ENCODE measurements at regions not wholly inside any gene's neighbourhood (a gene's known extent, or its start where the extent isn't known, plus 50 kb on each side); places are given as distances from the start of the nearest gene placed in this dataset.
A peak's percentile ranks its signal among the peaks of the same experiment; 100 is the strongest.

- DNase-seq (ENCODE audit: low read depth, low spot score) = no peak
- no peak overlapping the region for H3K4me3 ChIP-seq (ENCODE audit: low read length)
- no peaks in the 10 kb centered on the region for H3K36me3 ChIP-seq (ENCODE audit: control insufficient read depth, insufficient read depth, low read length)
- no peaks in the 10 kb centered on the region for H3K27me3 ChIP-seq (ENCODE audit: control insufficient read depth, insufficient read depth, low read length)
- H3K4me1 ChIP-seq (ENCODE audit: control insufficient read depth, insufficient read depth, low read length) = no peaks in the 10 kb centered on the region
- no peak overlapping the region for H3K27ac ChIP-seq (ENCODE audit: low read length)
- H3K9me3 ChIP-seq (ENCODE audit: control insufficient read depth, insufficient read depth, low read length) = no peaks in the 10 kb centered on the region
- WGBS (ENCODE audit: insufficient coverage, insufficient read length) = no CpG with 5 or more reads among the region's 2 CpGs
These were observed 415.2 kb downstream of the VRK1 start for GRCh38 chr14:97212399-97212798.

GRCh38 chr14:97213720-97214119 lies 416.5 kb downstream of the VRK1 start:
- H3K4me1 ChIP-seq (ENCODE audit: control insufficient read depth, insufficient read depth, low read length) = peaks cover 1% of the 10 kb centered on the region; the same call in 1 of the 2 replicates
- H3K27me3 ChIP-seq (ENCODE audit: control insufficient read depth, insufficient read depth, low read length) = no peaks in the 10 kb centered on the region
- no peaks in the 10 kb centered on the region for H3K36me3 ChIP-seq (ENCODE audit: control insufficient read depth, insufficient read depth, low read length)
- DNase-seq (ENCODE audit: low read depth, low spot score) = no peak
- no peak overlapping the region for H3K27ac ChIP-seq (ENCODE audit: low read length)
- WGBS (ENCODE audit: insufficient coverage, insufficient read length) = no CpG with 5 or more reads among the region's 4 CpGs
- H3K4me3 ChIP-seq (ENCODE audit: low read length) = no peak overlapping the region
- no peaks in the 10 kb centered on the region for H3K9me3 ChIP-seq (ENCODE audit: control insufficient read depth, insufficient read depth, low read length)

GRCh38 chr14:97215263-97215969 lies 418.2 kb downstream of the VRK1 start:
- WGBS (ENCODE audit: insufficient coverage, insufficient read length) = no CpG with 5 or more reads among the region's 4 CpGs
- Histone ChIP-seq H3K27ac (ENCODE audit: low read length) (no peak overlapping the region), H3K27me3 (ENCODE audit: control insufficient read depth, insufficient read depth, low read length) (no peaks in the 10 kb centered on the region)

GRCh38 chr14:97217111-97217885 lies 420.1 kb downstream of the VRK1 start:
- 100% methylated on average over 1 of the region's 12 CpGs for WGBS (ENCODE audit: insufficient coverage, insufficient read length)
- DNase-seq (ENCODE audit: low read depth, low spot score) = no peak
- Histone ChIP-seq H3K27ac (ENCODE audit: low read length) (no peak overlapping the region), H3K27me3 (ENCODE audit: control insufficient read depth, insufficient read depth, low read length) (no peaks in the 10 kb centered on the region), H3K36me3 (ENCODE audit: control insufficient read depth, insufficient read depth, low read length) (no peaks in the 10 kb centered on the region), H3K4me3 (ENCODE audit: low read length) (no peak overlapping the region), H3K9me3 (ENCODE audit: control insufficient read depth, insufficient read depth, low read length) (no peaks in the 10 kb centered on the region), H3K4me1 (ENCODE audit: control insufficient read depth, insufficient read depth, low read length) (peaks cover 1% of the 10 kb centered on the region; the same call in 1 of the 2 replicates)

More at GRCh38 chr14:97215263-97215969, 418.2 kb downstream of the VRK1 start:
- DNase-seq (ENCODE audit: low read depth, low spot score) = no peak
- peaks cover 1% of the 10 kb centered on the region; the same call in 1 of the 2 replicates for H3K4me1 ChIP-seq (ENCODE audit: control insufficient read depth, insufficient read depth, low read length)
- H3K4me3 ChIP-seq (ENCODE audit: low read length) = no peak overlapping the region
- no peaks in the 10 kb centered on the region for H3K36me3 ChIP-seq (ENCODE audit: control insufficient read depth, insufficient read depth, low read length)
- H3K9me3 ChIP-seq (ENCODE audit: control insufficient read depth, insufficient read depth, low read length) = no peaks in the 10 kb centered on the region

GRCh38 chr14:97218274-97218673 lies 421.1 kb downstream of the VRK1 start:
- no peaks in the 10 kb centered on the region for H3K9me3 ChIP-seq (ENCODE audit: control insufficient read depth, insufficient read depth, low read length)
- DNase-seq (ENCODE audit: low read depth, low spot score) = no peak
- peaks cover 1% of the 10 kb centered on the region; the same call in 1 of the 2 replicates for H3K4me1 ChIP-seq (ENCODE audit: control insufficient read depth, insufficient read depth, low read length)
- H3K27me3 ChIP-seq (ENCODE audit: control insufficient read depth, insufficient read depth, low read length) = no peaks in the 10 kb centered on the region
- no peak overlapping the region for H3K27ac ChIP-seq (ENCODE audit: low read length)
- H3K36me3 ChIP-seq (ENCODE audit: control insufficient read depth, insufficient read depth, low read length) = no peaks in the 10 kb centered on the region
- no CpG with 5 or more reads among the region's 15 CpGs for WGBS (ENCODE audit: insufficient coverage, insufficient read length)
- H3K4me3 ChIP-seq (ENCODE audit: low read length) = peak overlapping the region; percentile 60; the same call in 1 of the 2 replicates

GRCh38 chr14:97218691-97219430 lies 421.7 kb downstream of the VRK1 start:
- peaks cover 1% of the 10 kb centered on the region; the same call in 1 of the 2 replicates for H3K4me1 ChIP-seq (ENCODE audit: control insufficient read depth, insufficient read depth, low read length)
- WGBS (ENCODE audit: insufficient coverage, insufficient read length) = no CpG with 5 or more reads among the region's 52 CpGs
- no peaks in the 10 kb centered on the region for H3K27me3 ChIP-seq (ENCODE audit: control insufficient read depth, insufficient read depth, low read length)
- peak overlapping the region; percentile 60; the same call in 1 of the 2 replicates for H3K4me3 ChIP-seq (ENCODE audit: low read length)
- no peak overlapping the region for H3K27ac ChIP-seq (ENCODE audit: low read length)
- DNase-seq (ENCODE audit: low read depth, low spot score) = no peak
- H3K36me3 ChIP-seq (ENCODE audit: control insufficient read depth, insufficient read depth, low read length) = no peaks in the 10 kb centered on the region
- H3K9me3 ChIP-seq (ENCODE audit: control insufficient read depth, insufficient read depth, low read length) = no peaks in the 10 kb centered on the region

GRCh38 chr14:97219431-97220017 lies 422.3 kb downstream of the VRK1 start:
- H3K27me3 ChIP-seq (ENCODE audit: control insufficient read depth, insufficient read depth, low read length) = no peaks in the 10 kb centered on the region
- DNase-seq (ENCODE audit: low read depth, low spot score) = no peak
- no CpG with 5 or more reads among the region's 32 CpGs for WGBS (ENCODE audit: insufficient coverage, insufficient read length)
- no peaks in the 10 kb centered on the region for H3K9me3 ChIP-seq (ENCODE audit: control insufficient read depth, insufficient read depth, low read length)
- no peaks in the 10 kb centered on the region for H3K36me3 ChIP-seq (ENCODE audit: control insufficient read depth, insufficient read depth, low read length)
- H3K4me1 ChIP-seq (ENCODE audit: control insufficient read depth, insufficient read depth, low read length) = peaks cover 1% of the 10 kb centered on the region; the same call in 1 of the 2 replicates
- H3K4me3 ChIP-seq (ENCODE audit: low read length) = peak overlapping the region; percentile 60; the same call in 1 of the 2 replicates
- H3K27ac ChIP-seq (ENCODE audit: low read length) = no peak overlapping the region

- H3K4me3 ChIP-seq (ENCODE audit: low read length) = no peak overlapping the region
- H3K27me3 ChIP-seq (ENCODE audit: control insufficient read depth, insufficient read depth, low read length) = no peaks in the 10 kb centered on the region
- no CpG with 5 or more reads among the region's 11 CpGs for WGBS (ENCODE audit: insufficient coverage, insufficient read length)
- no peak for DNase-seq (ENCODE audit: low read depth, low spot score)
- no peaks in the 10 kb centered on the region for H3K9me3 ChIP-seq (ENCODE audit: control insufficient read depth, insufficient read depth, low read length)
- peaks cover 1% of the 10 kb centered on the region; the same call in 1 of the 2 replicates for H3K4me1 ChIP-seq (ENCODE audit: control insufficient read depth, insufficient read depth, low read length)
- H3K36me3 ChIP-seq (ENCODE audit: control insufficient read depth, insufficient read depth, low read length) = no peaks in the 10 kb centered on the region
- no peak overlapping the region for H3K27ac ChIP-seq (ENCODE audit: low read length)
These were observed 424.5 kb downstream of the VRK1 start for GRCh38 chr14:97221572-97222285.

- H3K27me3 ChIP-seq (ENCODE audit: control insufficient read depth, insufficient read depth, low read length) = no peaks in the 10 kb centered on the region
- DNase-seq (ENCODE audit: low read depth, low spot score) = no peak
- H3K9me3 ChIP-seq (ENCODE audit: control insufficient read depth, insufficient read depth, low read length) = no peaks in the 10 kb centered on the region
- no peaks in the 10 kb centered on the region for H3K4me1 ChIP-seq (ENCODE audit: control insufficient read depth, insufficient read depth, low read length)
- H3K36me3 ChIP-seq (ENCODE audit: control insufficient read depth, insufficient read depth, low read length) = no peaks in the 10 kb centered on the region
- H3K4me3 ChIP-seq (ENCODE audit: low read length) = no peak overlapping the region
- no CpG with 5 or more reads among the region's 8 CpGs for whole genome bisulfite sequencing (ENCODE audit: insufficient coverage, insufficient read length)
- H3K27ac ChIP-seq (ENCODE audit: low read length) = no peak overlapping the region
These were observed 426.8 kb downstream of the VRK1 start for GRCh38 chr14:97224016-97224415.
